ENCODE measurements at regions not wholly inside any gene's neighbourhood (a gene's known extent, or its start where the extent isn't known, plus 50 kb on each side); places are given as distances from the start of the nearest gene placed in this dataset.

DNA sequence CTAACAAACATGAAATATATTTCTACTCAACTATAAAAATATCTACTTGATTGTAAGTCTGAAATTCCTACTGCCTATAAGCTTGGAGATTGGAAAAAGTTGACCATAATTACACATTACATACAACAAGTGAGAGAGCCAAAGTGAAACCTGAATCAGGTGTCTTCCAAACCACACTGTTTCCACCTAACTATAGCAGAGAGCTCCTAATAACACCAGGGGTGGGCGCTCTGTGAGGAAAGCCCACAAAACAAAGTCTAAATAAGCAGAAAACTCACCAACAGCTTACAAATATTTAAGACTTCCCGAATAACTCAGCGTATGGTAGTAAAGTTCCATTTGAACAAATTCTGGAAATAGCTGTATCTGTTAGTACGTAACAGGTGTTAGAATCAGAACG, 119.9 kb downstream of the GPR37 start:
- no peaks in the 10 kb centered on the region for H3K27me3 Mint-ChIP-seq (ENCODE audit: insufficient read depth, unreplicated experiment)
- no peak overlapping the region for H3K27ac Mint-ChIP-seq (ENCODE audit: low read depth, unreplicated experiment)
- no peaks in the 10 kb centered on the region for H3K36me3 Mint-ChIP-seq (ENCODE audit: insufficient read depth, unreplicated experiment)
- ChIA-PET POLR2A (no interaction called here), CTCF (no interaction called here)
- no peaks in the 10 kb centered on the region for H3K9me3 Mint-ChIP-seq (ENCODE audit: unreplicated experiment)
- TF ChIP-seq, protein P1, sequence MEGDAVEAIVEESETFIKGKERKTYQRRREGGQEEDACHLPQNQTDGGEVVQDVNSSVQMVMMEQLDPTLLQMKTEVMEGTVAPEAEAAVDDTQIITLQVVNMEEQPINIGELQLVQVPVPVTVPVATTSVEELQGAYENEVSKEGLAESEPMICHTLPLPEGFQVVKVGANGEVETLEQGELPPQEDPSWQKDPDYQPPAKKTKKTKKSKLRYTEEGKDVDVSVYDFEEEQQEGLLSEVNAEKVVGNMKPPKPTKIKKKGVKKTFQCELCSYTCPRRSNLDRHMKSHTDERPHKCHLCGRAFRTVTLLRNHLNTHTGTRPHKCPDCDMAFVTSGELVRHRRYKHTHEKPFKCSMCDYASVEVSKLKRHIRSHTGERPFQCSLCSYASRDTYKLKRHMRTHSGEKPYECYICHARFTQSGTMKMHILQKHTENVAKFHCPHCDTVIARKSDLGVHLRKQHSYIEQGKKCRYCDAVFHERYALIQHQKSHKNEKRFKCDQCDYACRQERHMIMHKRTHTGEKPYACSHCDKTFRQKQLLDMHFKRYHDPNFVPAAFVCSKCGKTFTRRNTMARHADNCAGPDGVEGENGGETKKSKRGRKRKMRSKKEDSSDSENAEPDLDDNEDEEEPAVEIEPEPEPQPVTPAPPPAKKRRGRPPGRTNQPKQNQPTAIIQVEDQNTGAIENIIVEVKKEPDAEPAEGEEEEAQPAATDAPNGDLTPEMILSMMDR (IDR thresholded peaks at IDR 0.05; ENCODE audit: unreplicated experiment): no peak
- DNase-seq (ENCODE audit: unreplicated experiment): no peak
- BruUV-seq (replicated peaks): no TSS peak
- H3K4me3 Mint-ChIP-seq (ENCODE audit: unreplicated experiment): no peak overlapping the region
- H3K4me1 Mint-ChIP-seq (ENCODE audit: insufficient read depth, unreplicated experiment): peaks cover 12% of the 10 kb centered on the region
- intact Hi-C loops (cut with micrococcal nuclease): no loop called here

DNA sequence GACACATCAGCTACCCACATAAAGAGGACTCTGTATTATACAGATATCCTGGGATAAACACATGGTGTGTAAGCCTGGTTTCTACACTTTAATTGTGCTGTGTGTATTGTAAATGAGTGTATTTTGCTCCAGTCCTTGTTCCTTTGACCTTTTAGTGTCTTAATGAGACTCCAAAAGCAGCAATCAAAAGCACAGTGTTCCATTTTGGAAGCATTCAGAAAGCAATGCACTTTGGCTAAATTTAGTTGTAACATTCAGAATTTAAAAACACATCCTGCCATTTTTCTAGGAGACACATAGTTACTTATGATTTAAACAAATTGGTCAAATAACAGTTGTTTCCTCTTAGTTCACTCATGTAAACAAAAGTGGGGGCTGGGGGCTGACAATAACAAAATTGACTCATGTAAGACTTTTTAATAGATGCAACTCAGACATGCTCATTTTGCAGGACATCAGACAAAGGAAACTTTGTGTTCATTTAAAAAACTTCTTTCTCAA, 122.2 kb downstream of the GPR37 start:
- Mint-ChIP-seq H3K36me3 (ENCODE audit: insufficient read depth, unreplicated experiment) (no peaks in the 10 kb centered on the region), H3K27ac (ENCODE audit: low read depth, unreplicated experiment) (no peak overlapping the region), H3K27me3 (ENCODE audit: insufficient read depth, unreplicated experiment) (no peaks in the 10 kb centered on the region), H3K4me1 (ENCODE audit: insufficient read depth, unreplicated experiment) (no peaks in the 10 kb centered on the region), H3K4me3 (ENCODE audit: unreplicated experiment) (no peak overlapping the region), H3K9me3 (ENCODE audit: unreplicated experiment) (no peaks in the 10 kb centered on the region)
- ChIA-PET POLR2A (interaction anchor here (1.1 kb wide), 1 partner anchor 27 kb away, joined by 3 read pairs; no protein-coding TSS in a partner anchor), CTCF (no interaction called here)
- TF ChIP-seq, protein P1 (IDR thresholded peaks at IDR 0.05; ENCODE audit: unreplicated experiment): no peak
- intact Hi-C loops (cut with micrococcal nuclease): no loop called here
- no TSS peak for BruUV-seq (replicated peaks)
- no peak for DNase-seq (ENCODE audit: unreplicated experiment)

DNA sequence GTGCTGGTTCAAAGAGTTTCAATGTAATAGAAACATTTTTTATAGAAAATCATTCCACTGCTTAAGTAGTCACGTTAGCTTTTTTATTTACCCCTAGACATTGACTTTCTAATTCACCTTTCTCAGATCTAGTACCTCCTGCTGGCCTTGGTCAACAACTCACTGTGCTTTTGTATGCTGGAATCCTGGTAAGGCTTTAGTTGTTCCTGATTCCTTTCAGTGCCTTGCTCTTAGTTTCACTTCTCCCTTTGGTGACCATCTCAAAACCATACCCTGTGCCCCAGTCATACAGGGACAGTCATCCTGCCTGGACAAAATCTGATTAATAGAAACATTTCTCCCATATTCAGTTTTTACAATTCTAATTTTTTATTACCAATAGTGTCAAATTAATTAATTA, 130.2 kb downstream of the GPR37 start:
- no peaks in the 10 kb centered on the region for H3K4me1 Mint-ChIP-seq (ENCODE audit: insufficient read depth, unreplicated experiment)
- no peak overlapping the region for H3K27ac Mint-ChIP-seq (ENCODE audit: low read depth, unreplicated experiment)
- no peaks in the 10 kb centered on the region for H3K9me3 Mint-ChIP-seq (ENCODE audit: unreplicated experiment)
- DNase-seq (ENCODE audit: unreplicated experiment): no peak
- no peaks in the 10 kb centered on the region for H3K36me3 Mint-ChIP-seq (ENCODE audit: insufficient read depth, unreplicated experiment)
- CTCF ChIA-PET: no interaction called here
- TF ChIP-seq, protein P1 (IDR thresholded peaks at IDR 0.05; ENCODE audit: unreplicated experiment): no peak
- no TSS peak for BruUV-seq (replicated peaks)
- POLR2A ChIA-PET: no interaction called here
- intact Hi-C loops (cut with micrococcal nuclease): no loop called here
- no peaks in the 10 kb centered on the region for H3K27me3 Mint-ChIP-seq (ENCODE audit: insufficient read depth, unreplicated experiment)
- no peak overlapping the region for H3K4me3 Mint-ChIP-seq (ENCODE audit: unreplicated experiment)

DNA sequence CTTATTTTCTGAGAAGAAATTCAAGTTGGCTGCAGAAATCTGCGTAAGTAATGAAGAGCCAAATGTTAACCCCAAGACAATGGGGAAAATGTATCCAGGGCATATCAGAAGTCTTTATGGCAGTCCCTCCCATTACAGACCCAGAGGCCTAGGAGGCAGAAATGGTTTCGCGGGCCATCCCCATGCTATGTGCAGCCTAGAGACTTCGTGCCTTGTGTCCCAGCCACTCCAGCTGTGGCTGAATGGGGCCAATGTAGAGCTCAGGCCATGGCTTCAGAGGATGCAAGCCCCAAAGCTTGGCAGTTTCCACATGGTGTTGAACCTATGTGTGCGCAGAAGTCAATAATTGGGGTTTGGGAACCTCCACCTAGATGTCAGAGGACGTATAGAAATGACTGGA, 131.9 kb downstream of the GPR37 start:
- no peak overlapping the region for H3K4me3 Mint-ChIP-seq (ENCODE audit: unreplicated experiment)
- H3K4me1 Mint-ChIP-seq (ENCODE audit: insufficient read depth, unreplicated experiment): no peaks in the 10 kb centered on the region
- TF ChIP-seq, protein P1 (IDR thresholded peaks at IDR 0.05; ENCODE audit: unreplicated experiment): no peak
- no peak overlapping the region for H3K27ac Mint-ChIP-seq (ENCODE audit: low read depth, unreplicated experiment)
- H3K36me3 Mint-ChIP-seq (ENCODE audit: insufficient read depth, unreplicated experiment): no peaks in the 10 kb centered on the region
- ChIA-PET POLR2A (no interaction called here), CTCF (no interaction called here)
- no peaks in the 10 kb centered on the region for H3K27me3 Mint-ChIP-seq (ENCODE audit: insufficient read depth, unreplicated experiment)
- intact Hi-C loops (cut with micrococcal nuclease): no loop called here
- H3K9me3 Mint-ChIP-seq (ENCODE audit: unreplicated experiment): no peaks in the 10 kb centered on the region
- no peak for DNase-seq (ENCODE audit: unreplicated experiment)
- BruUV-seq (replicated peaks): no TSS peak

Measured in MCF 10A (cell line).